GM19463 (cell line): ENCODE measurements at regions not wholly inside any gene's neighbourhood (a gene's known extent, or its start where the extent isn't known, plus 50 kb on each side); places are given as distances from the start of the nearest gene placed in this dataset.

ENCODE experiments used
- ATAC-seq: cut with Tn5 transposase; IDR thresholded peaks from one replicate; pipeline ENCODE4 v1.9.1; 2021; ENCODE audit warnings: mild to moderate bottlenecking, moderate library complexity; ENCODE audit not compliant: unreplicated experiment

- ATAC-seq = no peak
Measured at GRCh38 chr6:6834356-6835222, 246.1 kb downstream of the LY86 start.

- ATAC-seq = no peak
Measured at GRCh38 chr6:6835223-6835503, 246.6 kb downstream of the LY86 start.

GRCh38 chr6:6836609-6837406 lies 248.3 kb downstream of the LY86 start:
- no peak for ATAC-seq

- ATAC-seq = no peak
Measured at GRCh38 chr6:6837541-6838080, 249.1 kb downstream of the LY86 start.

GRCh38 chr6:6840831-6841291 lies 252.3 kb downstream of the LY86 start:
- peak; percentile 87 for ATAC-seq

- no peak for ATAC-seq
Measured at GRCh38 chr6:6841571-6841970, 253.1 kb downstream of the LY86 start.

GRCh38 chr6:6842291-6842690 lies 253.8 kb downstream of the LY86 start:
- no peak for ATAC-seq

GRCh38 chr6:6843057-6843627 lies 254.6 kb downstream of the LY86 start:
- ATAC-seq = no peak

- no peak for ATAC-seq
Measured at GRCh38 chr6:6843777-6844176, 255.3 kb downstream of the LY86 start.

GRCh38 chr6:6844530-6844929 lies 256.0 kb downstream of the LY86 start:
- ATAC-seq = no peak

- no peak for ATAC-seq
Measured at GRCh38 chr6:6845603-6846002, 257.1 kb downstream of the LY86 start.

- ATAC-seq = no peak
Measured at GRCh38 chr6:6847591-6847990, 259.1 kb downstream of the LY86 start.

GRCh38 chr6:6851059-6851948 lies 256.5 kb upstream of the RREB1 start:
- ATAC-seq = no peak

GRCh38 chr6:6851949-6852261 lies 255.9 kb upstream of the RREB1 start:
- ATAC-seq = no peak

GRCh38 chr6:6856538-6857523 lies 250.9 kb upstream of the RREB1 start:
- peak; percentile 81 for ATAC-seq

GRCh38 chr6:6857528-6857927 lies 250.2 kb upstream of the RREB1 start:
- ATAC-seq = no peak

GRCh38 chr6:6858533-6858982 lies 249.2 kb upstream of the RREB1 start:
- no peak for ATAC-seq

- no peak for ATAC-seq
Measured at GRCh38 chr6:6859105-6859504, 248.7 kb upstream of the RREB1 start.

- ATAC-seq = no peak
Measured at GRCh38 chr6:6859722-6860121, 248.0 kb upstream of the RREB1 start.
